Heart left ventricle (tissue), 16 donors: ENCODE measurements at regions not wholly inside any gene's neighbourhood (a gene's known extent, or its start where the extent isn't known, plus 50 kb on each side); places are given as distances from the start of the nearest gene placed in this dataset.

Experiments used
- ATAC-seq, 4 donors: fragments of 200-7000 bp; cut with Tn5 transposase; one replicate each; pipeline ENCODE4 v1.9.1; 2020 to 2022; ENCODE audit warnings: moderate library complexity in 4 of 4, mild to moderate bottlenecking in 3 of 4, moderate number of reproducible peaks in 1 of 4
- DNase-seq, 5 donors: peaks; one replicate each; pipeline ENCODE4 v3.0.0-alpha.2; 2020
- H3K27ac ChIP-seq, 12 donors: fragments of 200-600 bp; sonication (generic) in 4 of 12; one replicate each; pipeline versions ENCODE4 v1.5.0 to v1.8.0; 2016 to 2022; ENCODE audit warnings: mild to moderate bottlenecking in 2 of 12
- H3K27me3 ChIP-seq, 9 donors: fragments of 200-600 bp; sonication (generic) in 2 of 9; one replicate each; pipeline versions ENCODE4 v1.5.1 to v1.8.0; 2016 to 2022; ENCODE audit warnings: mild to moderate bottlenecking in 3 of 9
- H3K36me3 ChIP-seq, 9 donors: fragments of 200-600 bp; sonication (generic) in 2 of 9; one replicate each; pipeline versions ENCODE4 v1.5.0 to v1.8.0; 2018 to 2022; ENCODE audit warnings: mild to moderate bottlenecking in 2 of 9
- H3K4me1 ChIP-seq, 12 donors: fragments of 200-600 bp; sonication (generic) in 4 of 12; one replicate each; pipeline versions ENCODE4 v1.5.0 to v1.8.0; 2016 to 2022; ENCODE audit warnings: mild to moderate bottlenecking in 3 of 12
- H3K4me3 ChIP-seq, 12 donors: fragments of 200-600 bp; sonication (generic) in 4 of 12; one replicate each; pipeline versions ENCODE4 v1.5.0 to v1.8.0; 2017 to 2022; ENCODE audit warnings: mild to moderate bottlenecking in 9 of 12, moderate library complexity in 4 of 12
- H3K9me3 ChIP-seq, 12 donors: fragments of 200-600 bp; sonication (generic) in 4 of 12; one replicate each; pipeline versions ENCODE4 v1.5.0 to v1.8.0; 2016 to 2022; ENCODE audit warnings: mild to moderate bottlenecking in 1 of 12
- CTCF ChIP-seq, 12 donors: fragments of 200-600 bp; sonication (generic) in 4 of 12; IDR thresholded peaks; one replicate each; pipeline versions ENCODE4 v1.5.0 to v1.8.0; 2018 to 2022; ENCODE audit warnings: antibody characterized with exemption in 12 of 12, mild to moderate bottlenecking in 5 of 12
- POLR2A ChIP-seq, 2 donors: fragments of 450-650 bp; IDR thresholded peaks; one replicate each; pipeline ENCODE4 v1.6.1; 2017; ENCODE audit warnings: antibody characterized with exemption in 2 of 2, mild to moderate bottlenecking in 2 of 2, moderate library complexity in 2 of 2
- WGBS, 4 donors: extraction: QIAGEN DNeasy Blood & Tissue Kit in 2 of 4; methylation state at CpG; one replicate each; pipeline versions ENCODE4 v1.1.5 to v1.1.7; 2013 to 2018; 5-methylcytosine and 5-hydroxymethylcytosine counted together
- intact Hi-C, 10 donors: fragments of 100-400 bp; cut with DNase I; formaldehyde crosslinking; loops; one replicate each; pipeline versions ENCODE4 v1.11.1 to v1.14.2; 2022
- donor health status: ischemic (EF 13 %, LVEDD 7.1; RV severe dilation, severe dysfunction).
- donor health status: healthy with polysubstance abuse.
- donor health status: DM: no; HTN: yes; CAD: no.
- donor health status: DM: no; HTN: no; CAD: no.
- donor health status: ischemic (EF 25% LVEDD 6.9; RV normal size, moderate dysfunction).
- donor health status: ischemic (EF 25% LVEDD 5.7; RV mildly dilated, moderate dysfunction).
- donor health status: healthy.
- donor health status: DM: yes; HTN: yes; CAD: no.
- donor health status: ischemic (EF 35%, LVEDD 5.7; RV mildly dilated, moderate dysfunction).
- donor health status: nonischemic (EF 11% LVEDD 7.7; RV severe dilation, severe dysfunction).
- donor health status: DM: yes; HTN: yes; CAD: no.
- donor health status: PGD.
- donor health status: ischemic (EF 29% LVEDD 5.4; RV normal size, mild dysfunction).
- donor health status: nonischemic (EF 23%, LVEDD 6.1; RV moderate dilation, normal function).

- Histone ChIP-seq H3K9me3 (no peaks in the 10 kb centered on the region), H3K27ac (no peak overlapping the region), H3K27me3 (peaks cover 0 to 24% (median 5%) of the 10 kb centered on the region in 9 donors), H3K36me3 (no peaks in the 10 kb centered on the region), H3K4me1 (peaks cover 0 to 4% (median 0%) of the 10 kb centered on the region in 12 donors), H3K4me3 (no peak overlapping the region)
- no peak for TF ChIP-seq POLR2A (IDR thresholded peaks at IDR 0.05)
- TF ChIP-seq CTCF (IDR thresholded peaks at IDR 0.05) = no peak
- intact Hi-C loops = loop anchor here in 7 of 10 donors (2.0 to 10.0 kb wide), 7 partner anchors 149 to 1249 kb away; partner anchors contain the start of gene ALK (in 6 of the 7)
- DNase-seq = no peak
- ATAC-seq = peak in 3 of 4 donors; percentile 38 to 54 (median 43)
- WGBS, 4 donors = 68 to 75% (median 71%) methylated on average over 4 of the region's 4 CpGs
These were observed 73.3 kb upstream of the YPEL5 start for GRCh38 chr2:30073523-30073922.

DNA sequence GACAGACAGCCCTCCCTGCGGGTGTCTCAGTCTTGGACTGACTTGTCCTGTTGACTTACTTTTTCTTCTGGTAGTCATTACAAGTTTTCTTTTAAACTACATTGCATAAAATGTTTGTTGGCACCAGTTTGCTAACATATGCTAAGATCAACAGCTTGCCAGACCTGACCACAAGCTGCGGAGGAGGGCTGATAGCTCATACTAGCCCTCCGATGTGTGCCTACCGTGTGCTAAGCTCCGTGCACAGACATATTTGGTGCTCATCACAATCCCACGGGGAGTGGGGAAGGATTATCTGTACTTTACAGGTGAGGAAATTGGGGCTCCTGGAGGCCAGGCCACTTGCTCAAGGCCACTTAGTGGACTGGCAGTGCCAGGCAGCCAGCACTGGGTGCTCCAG is 72.8 kb upstream of the YPEL5 start:
- TF ChIP-seq CTCF (IDR thresholded peaks at IDR 0.05) (no peak), POLR2A (IDR thresholded peaks at IDR 0.05) (no peak)
- Histone ChIP-seq H3K27ac (no peak overlapping the region), H3K9me3 (no peaks in the 10 kb centered on the region), H3K4me1 (peaks cover 0 to 4% (median 0%) of the 10 kb centered on the region in 12 donors), H3K27me3 (peaks cover 0 to 20% (median 2%) of the 10 kb centered on the region in 9 donors), H3K4me3 (no peak overlapping the region), H3K36me3 (no peaks in the 10 kb centered on the region)
- intact Hi-C loops = loop anchor here in 6 of 10 donors (5.0 to 10.0 kb wide), 4 partner anchors 149 to 1249 kb away; partner anchors contain the start of gene ALK (in 5 of the 6)
- ATAC-seq (no peak), DNase-seq (no peak)
- 52 to 68% (median 65%) methylated on average over 5 to 6 of the region's 6 CpGs for WGBS, 4 donors

GRCh38 chr2:30078521-30078920 is 68.3 kb upstream of the YPEL5 start:
- ATAC-seq (no peak), DNase-seq (no peak)
- H3K4me1 ChIP-seq = peaks cover 0 to 4% (median 0%) of the 10 kb centered on the region in 12 donors
- H3K4me3 ChIP-seq = no peak overlapping the region
- TF ChIP-seq CTCF (IDR thresholded peaks at IDR 0.05) = no peak
- TF ChIP-seq POLR2A (IDR thresholded peaks at IDR 0.05) = no peak
- H3K27me3 ChIP-seq = peaks cover 0 to 27% (median 0%) of the 10 kb centered on the region in 9 donors
- no peaks in the 10 kb centered on the region for H3K36me3 ChIP-seq
- 0 to 100% (median 75%) methylated on average over 1 of the region's 1 CpG for WGBS, 4 donors
- intact Hi-C loops = loop anchor here in 2 of 10 donors (10.0 kb wide), 2 partner anchors 154 to 1254 kb away; partner anchors contain the start of gene ALK (in 1 of the 2)
- H3K27ac ChIP-seq = no peak overlapping the region
- H3K9me3 ChIP-seq = no peaks in the 10 kb centered on the region

DNA sequence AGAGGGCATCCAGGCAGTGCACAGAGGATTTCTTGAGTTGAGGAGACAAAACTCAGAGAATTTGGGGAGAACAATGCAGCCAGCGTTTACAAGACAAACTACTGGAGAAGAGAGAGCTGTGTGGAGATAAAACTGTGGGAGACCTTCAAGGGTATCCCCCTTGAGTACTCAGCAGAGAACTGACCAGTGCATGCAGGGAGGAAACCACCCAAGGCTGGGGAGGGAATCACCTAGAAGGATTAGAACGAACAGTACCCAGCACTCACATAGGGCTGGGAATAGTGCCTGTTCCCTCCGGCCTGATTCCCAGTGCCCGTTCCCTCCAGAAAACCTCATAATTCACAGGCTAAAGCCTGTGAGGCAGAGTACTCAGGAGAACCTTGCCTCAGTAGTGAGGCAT is 61.9 kb upstream of the YPEL5 start:
- ATAC-seq (no peak), DNase-seq (no peak)
- Histone ChIP-seq H3K4me1 (no peaks in the 10 kb centered on the region), H3K9me3 (no peaks in the 10 kb centered on the region), H3K27me3 (peaks cover 0 to 18% (median 0%) of the 10 kb centered on the region in 9 donors), H3K27ac (no peak overlapping the region), H3K4me3 (no peak overlapping the region), H3K36me3 (no peaks in the 10 kb centered on the region)
- intact Hi-C loops = no loop called here
- 75 to 84% (median 81%) methylated on average over 4 of the region's 4 CpGs for WGBS, 4 donors
- no peak for TF ChIP-seq CTCF (IDR thresholded peaks at IDR 0.05)
- no peak for TF ChIP-seq POLR2A (IDR thresholded peaks at IDR 0.05)
